ENCODE measurements at regions not wholly inside any gene's neighbourhood (a gene's known extent, or its start where the extent isn't known, plus 50 kb on each side); places are given as distances from the start of the nearest gene placed in this dataset.

DNA sequence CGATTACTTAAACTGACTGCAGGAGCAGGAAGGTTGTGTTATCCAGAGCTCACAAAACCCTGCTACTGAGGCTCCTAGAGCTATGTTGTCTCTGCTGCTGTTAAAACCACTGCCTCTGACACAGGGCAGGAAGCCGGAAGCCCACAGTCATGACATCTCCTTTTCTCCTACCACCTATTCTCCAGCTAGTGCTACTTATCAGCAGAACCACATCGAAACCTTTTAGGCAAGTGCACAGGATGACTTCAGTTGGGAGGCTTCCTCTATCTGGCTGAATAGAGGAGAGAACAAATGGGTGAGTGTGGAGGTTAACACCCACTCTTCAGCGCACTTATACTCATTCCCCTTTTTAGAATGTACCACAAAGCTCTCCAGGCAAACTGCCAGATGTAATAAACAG, 638.0 kb downstream of the OTOL1 start:
- TF ChIP-seq, protein P1, sequence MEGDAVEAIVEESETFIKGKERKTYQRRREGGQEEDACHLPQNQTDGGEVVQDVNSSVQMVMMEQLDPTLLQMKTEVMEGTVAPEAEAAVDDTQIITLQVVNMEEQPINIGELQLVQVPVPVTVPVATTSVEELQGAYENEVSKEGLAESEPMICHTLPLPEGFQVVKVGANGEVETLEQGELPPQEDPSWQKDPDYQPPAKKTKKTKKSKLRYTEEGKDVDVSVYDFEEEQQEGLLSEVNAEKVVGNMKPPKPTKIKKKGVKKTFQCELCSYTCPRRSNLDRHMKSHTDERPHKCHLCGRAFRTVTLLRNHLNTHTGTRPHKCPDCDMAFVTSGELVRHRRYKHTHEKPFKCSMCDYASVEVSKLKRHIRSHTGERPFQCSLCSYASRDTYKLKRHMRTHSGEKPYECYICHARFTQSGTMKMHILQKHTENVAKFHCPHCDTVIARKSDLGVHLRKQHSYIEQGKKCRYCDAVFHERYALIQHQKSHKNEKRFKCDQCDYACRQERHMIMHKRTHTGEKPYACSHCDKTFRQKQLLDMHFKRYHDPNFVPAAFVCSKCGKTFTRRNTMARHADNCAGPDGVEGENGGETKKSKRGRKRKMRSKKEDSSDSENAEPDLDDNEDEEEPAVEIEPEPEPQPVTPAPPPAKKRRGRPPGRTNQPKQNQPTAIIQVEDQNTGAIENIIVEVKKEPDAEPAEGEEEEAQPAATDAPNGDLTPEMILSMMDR (IDR thresholded peaks at IDR 0.05), result no peak
- no peak for TF ChIP-seq POLR2A (IDR thresholded peaks at IDR 0.05)
